GM21390 (cell line): ENCODE measurements at regions not wholly inside any gene's neighbourhood (a gene's known extent, or its start where the extent isn't known, plus 50 kb on each side); places are given as distances from the start of the nearest gene placed in this dataset.

ENCODE experiments used
- ATAC-seq: cut with Tn5 transposase; IDR thresholded peaks from one replicate; pipeline ENCODE4 v1.9.1; 2021; ENCODE audit not compliant: unreplicated experiment

DNA sequence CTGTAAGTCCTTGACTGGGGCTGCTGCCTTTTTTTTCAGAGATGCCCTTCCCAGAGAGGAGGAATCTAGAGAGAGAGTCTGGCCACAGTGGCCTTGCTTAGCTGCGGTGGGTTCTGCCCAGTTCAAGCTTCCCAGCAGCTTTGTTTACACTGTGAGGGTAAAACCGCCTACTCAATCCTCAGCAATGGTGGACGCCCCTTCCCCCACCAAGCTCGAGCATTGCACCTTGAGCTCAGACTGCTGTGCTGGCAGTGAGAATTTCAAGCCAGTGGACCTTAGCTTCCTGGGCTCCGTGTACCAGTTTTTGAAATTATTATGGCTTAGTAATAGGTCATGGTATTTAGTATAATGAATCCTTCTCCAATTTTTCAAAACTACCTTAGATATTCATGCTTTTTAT, 395.4 kb downstream of the NPIPA7 start:
- no peak for ATAC-seq

DNA sequence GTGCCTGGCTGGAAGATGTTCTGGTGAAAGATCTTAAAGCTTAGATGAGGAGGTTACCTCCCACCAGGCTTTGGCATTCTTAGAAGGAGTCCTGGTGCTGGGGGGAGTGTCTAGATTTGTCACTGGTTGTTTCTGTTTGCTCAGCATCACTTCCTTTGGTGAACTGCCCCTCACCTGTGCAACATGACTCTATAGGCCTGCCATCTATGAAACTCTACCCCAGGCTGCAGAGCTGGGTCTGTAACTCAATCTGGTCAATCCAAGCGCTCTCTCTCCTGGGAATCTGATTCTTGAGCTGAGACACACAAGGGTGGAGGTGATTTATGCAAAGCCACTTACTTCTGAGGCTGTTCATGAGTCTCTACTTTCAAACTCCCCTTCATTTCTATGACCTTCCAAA, 399.4 kb downstream of the NPIPA7 start:
- ATAC-seq, result no peak

DNA sequence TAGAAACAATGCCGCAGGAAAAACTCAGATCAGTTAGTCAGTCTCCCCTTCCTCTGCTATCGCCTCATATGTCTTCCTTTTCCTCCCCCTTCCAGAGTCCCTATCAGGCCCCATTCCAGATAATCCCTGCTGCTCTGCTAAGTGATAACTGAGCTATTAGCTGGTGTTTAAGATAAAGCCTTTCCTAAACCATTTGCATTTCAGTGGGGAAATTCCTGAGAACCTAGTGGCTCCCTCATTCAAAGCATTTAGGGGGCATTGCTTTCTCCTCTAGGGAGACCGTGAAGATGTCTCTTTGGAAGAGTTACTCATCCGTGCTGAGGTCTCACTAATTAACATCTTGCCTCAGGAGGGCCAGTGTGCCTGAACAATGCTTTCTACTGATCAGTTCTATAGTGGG, 401.6 kb downstream of the NPIPA7 start:
- ATAC-seq, result no peak

DNA sequence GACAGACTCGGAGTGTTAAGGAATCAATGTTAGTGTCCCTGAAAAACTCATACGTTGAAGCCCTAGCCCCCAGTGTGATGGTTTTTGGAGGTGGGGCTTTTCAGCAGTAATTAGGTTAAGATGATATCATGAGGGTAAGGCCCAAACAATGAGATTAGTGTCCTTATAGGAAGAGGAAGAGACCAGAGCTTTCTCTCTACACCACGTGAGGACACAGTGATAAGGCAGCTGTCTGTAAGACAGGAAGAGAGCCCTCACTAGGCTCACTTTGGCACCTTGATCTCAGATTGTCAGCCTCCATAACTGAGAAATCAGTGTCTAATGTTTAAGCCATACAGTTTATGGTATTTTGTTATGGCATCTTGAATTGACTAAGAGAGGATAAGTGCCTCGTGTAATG, 403.2 kb downstream of the NPIPA7 start:
- ATAC-seq, result no peak

DNA sequence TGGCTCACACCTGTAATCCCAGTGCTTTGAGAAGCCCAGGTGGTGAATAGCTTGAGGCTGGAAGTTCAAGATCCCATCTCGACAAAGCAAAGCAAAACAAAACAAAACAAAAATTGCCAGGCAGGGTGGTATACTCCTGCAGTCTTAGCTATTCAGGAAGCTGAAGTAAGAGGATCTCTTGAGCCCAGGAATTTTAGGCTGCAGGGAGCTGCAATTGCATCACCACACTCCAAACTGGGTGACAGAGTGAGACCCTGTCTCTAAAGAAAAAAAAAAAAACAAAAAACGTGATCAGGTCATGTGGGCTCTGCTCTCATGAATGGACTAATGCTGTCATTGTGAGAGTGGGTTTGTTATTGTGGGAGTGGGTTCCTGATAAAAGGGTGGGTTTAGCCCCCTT, 409.1 kb downstream of the NPIPA7 start:
- no peak for ATAC-seq

DNA sequence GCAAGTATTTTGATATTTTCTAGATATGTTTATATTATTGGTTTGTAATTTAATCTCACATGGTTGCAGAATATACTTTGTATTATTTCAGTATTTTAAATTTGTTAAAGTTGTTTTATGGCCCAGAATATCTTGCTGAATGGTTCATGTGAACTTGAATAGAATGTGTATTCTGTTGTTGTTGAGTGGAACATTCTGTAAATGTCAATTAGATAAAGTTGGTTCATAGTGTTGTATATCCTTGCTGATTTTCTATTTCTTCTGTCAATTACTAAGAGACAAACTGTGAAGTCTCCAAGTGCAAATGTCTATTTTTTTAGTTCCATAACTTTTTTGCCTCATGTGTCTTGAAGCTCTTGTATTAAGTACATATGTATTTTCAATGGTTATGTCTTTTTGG, 411.7 kb downstream of the NPIPA7 start:
- ATAC-seq, result no peak

DNA sequence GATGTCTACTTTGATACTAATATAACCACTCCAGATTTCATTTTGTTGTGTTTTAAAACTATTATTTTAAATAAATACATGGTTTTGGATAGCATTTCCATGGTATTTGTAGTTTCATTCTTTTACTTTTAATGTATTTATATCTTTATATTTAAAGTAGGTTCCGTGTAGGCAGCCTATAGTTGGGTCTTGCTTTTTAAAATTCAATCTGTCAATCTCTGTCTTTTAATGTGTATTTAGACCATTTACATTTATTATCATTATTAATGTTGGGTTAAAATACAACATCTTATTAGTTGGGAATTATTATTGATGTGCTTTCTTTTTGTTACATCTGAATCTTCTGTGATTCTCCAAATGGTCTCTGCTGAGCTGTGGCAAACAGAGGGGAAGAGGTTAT, 412.1 kb downstream of the NPIPA7 start:
- ATAC-seq, result no peak

DNA sequence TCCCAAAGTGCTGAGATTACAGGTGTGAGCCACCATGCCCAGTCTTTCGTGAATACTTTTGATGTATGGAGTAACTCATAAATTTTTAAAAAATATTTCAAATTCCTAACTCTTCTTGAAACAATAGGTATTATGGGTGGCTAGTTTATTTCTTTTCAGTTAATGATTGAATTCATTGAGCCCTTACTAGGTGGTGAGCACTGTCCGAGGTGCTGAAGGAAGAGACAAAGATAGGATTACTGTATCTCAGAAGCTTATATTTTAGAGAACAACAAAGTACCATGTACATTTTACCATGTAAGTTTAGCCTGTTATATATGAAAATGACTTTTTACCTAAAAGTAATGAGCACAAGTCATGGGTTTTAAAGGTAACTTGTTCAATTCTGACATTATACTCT, 418.3 kb downstream of the NPIPA7 start:
- no peak for ATAC-seq

DNA sequence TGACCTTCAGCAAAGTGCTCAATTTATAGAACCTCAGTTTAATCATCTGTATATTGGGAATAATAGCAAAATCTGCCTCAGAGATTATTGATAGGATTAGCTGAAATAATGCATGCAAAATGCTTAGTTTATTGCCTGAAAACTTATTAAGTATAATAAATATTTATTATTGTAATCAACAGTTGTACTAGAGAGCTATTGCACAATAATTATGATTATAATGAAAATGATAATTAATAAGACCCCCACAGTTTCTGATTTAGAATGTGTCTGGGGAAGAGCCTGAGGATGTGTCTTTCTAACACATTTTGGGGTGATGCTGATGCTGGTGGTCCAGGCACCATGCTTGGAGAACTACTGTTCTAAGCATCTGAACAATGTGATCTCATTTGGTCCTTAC, 419.6 kb downstream of the NPIPA7 start:
- no peak for ATAC-seq

DNA sequence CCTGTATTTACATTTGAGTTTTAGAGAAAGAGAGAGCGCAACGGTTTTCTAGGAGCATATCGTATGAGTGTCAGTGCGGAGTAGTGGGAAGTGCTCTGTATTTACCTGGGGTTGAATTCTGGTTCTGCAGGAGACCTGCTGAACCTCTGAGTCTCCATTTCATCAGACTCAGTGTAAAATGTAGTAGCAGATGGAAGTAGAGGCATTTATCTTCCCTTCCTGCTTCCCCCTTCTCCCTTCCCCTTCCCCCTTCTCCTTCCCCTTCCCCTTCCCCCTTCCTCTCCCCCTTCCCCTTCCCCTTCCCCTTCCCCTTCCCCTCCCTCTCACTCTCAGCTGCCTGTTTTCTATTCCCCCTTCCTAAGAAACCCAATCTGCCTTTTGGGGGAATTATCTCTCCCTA, 426.9 kb downstream of the NPIPA7 start:
- no peak for ATAC-seq

DNA sequence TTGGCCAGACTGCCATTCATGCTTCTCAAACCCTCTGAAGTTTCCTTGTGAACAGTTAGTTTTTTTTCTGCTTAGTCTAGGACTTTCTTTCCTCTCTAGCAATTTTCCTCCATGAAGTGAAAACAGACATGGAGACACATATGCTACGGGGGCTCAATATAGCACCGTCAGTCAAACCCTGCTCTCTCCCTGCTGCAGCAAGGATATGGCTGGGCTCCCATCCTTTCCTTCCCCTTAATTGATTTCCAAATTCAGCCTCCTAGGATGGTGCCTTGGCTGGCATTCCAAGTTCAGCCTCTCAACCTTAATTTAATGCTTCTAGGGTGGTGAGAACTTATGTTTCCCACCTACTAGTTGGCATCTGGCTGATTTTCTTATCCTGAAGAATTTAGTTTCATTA, 436.7 kb downstream of the NPIPA7 start:
- ATAC-seq, result no peak

DNA sequence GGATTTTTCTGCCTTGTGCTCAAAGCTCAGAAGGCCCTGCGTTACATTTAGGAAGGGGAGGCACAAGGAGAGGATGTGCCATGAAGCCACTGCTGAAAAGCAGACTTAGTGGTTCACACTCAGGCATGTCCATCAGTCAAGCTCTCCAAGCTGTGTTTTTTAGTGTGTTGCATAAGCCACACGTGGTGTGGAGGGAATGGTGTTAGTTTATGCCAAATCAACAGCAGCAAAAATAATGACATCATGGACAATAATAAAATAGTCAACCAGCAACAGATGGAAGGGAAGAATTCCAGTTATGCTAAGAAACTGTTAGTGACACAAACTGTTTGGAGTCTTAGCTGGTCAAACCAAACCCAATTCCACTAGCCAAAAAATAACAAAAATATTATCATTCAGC, 438.3 kb downstream of the NPIPA7 start:
- ATAC-seq, result no peak

DNA sequence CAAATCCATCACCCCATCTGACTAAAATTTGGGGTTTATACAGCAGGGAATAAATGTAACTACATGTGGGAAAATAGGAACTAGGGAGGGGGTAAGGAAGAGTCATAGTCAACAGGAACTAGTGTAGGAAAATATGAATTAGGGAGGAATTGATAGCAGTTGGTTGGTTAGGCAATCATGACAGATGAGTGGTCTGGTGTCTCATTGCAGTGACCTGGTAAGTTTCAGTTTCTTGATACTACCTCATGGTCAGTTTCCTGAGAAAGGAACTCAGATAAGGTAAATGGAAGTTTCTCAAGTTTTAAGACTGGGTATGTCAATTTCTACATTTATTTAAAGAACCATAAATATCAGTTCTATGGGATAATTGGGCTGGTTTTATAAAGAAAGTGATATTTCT, 442.3 kb downstream of the NPIPA7 start:
- no peak for ATAC-seq

DNA sequence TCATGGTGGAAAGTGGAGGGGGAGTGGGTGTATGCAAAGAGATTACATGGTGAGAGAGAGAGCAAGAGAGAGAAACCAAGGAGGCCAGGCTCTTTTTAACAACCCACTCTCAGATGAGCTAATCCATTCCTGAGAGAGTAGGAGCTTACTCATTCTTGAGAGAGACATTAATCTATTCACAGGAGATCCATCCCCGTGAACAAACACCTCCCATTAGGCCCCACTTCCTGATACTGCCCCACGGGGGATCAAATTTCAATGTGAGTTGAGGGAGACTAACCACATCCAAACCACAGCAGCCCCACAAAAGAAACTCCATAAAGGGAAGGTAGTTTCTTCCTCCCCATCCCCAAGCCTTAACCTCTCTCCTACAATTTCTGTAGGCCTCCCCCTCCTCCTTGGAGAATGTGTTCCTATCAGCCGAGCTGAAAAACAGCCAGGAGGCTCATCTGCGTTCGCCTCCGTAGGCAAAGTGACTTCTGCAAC, 450.0 kb downstream of the NPIPA7 start:
- no peak for ATAC-seq

DNA sequence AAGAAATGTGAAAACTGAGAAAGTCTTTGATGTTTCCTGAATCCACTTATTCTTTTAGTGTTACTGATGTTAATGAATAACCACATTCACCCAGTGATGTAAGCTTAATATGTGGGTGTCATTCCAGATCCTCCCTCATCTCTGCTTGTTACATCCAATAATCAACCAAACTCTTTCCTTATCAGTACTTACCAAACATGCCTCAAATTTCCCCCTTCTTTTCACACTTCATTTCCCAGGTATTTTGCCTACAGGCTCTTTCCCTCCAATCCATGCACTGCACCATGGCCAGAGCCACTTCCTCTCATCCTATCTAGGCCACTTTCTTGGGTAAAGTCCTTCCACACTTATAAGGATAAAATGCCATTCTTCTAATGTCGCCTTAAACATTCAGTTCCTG, 451.5 kb downstream of the NPIPA7 start:
- no peak for ATAC-seq

DNA sequence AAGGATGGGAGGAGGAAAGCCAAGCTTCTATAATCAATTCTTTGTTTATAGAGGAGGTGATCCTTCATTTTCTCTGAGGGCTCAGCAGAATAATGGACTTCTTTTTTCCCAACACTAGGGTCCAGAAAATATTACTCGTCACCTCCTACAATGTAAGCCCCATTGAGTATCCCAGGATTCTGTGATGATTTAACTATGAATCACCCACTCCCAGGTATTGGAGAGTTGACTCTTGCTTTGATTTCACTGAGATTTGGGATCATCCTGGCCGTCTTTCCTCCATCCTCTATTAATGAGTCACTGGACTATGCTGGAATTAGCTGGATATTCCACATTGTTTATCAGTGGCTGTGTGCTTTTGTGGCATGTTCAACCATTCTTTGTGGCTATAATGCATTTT, 452.0 kb downstream of the NPIPA7 start:
- ATAC-seq, result no peak

DNA sequence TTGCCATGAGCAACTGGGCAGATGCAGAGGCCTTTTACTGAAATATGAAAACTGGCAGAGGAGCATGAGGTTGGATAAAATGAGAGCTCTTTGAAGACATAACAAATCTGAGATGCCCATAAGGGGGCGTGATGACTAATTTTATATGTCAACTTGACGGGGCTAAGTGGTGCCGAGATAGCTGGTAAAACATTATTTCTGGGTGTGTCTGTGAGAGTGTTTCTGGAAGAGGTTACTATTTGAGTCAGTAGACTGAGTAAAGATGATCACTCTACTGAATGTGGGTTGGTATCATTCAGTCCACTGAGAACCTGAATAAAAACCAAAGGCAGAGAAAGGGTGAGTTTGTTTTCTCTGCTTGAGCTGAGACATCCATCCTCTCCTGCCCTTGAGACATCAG, 454.2 kb downstream of the NPIPA7 start:
- no peak for ATAC-seq

DNA sequence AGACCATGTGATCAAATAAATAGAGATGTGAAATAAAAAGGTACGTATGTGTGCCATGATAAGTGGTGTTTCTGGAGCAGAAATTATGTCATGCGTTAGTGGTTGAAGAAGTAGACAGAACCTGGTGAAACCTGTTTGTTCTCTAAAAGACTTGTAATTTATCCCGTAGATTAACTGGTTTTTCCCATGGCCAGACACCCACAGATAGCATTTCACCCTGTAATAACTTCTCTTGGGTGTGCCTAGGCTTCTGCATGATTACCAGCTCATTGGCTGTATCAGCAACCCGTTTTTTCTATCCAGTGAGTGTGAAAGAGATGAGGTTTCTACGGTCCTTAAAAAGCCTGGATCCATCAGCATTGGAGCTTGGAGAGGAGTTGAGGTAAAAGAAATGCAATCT, 471.3 kb downstream of the NPIPA7 start:
- ATAC-seq, result no peak

DNA sequence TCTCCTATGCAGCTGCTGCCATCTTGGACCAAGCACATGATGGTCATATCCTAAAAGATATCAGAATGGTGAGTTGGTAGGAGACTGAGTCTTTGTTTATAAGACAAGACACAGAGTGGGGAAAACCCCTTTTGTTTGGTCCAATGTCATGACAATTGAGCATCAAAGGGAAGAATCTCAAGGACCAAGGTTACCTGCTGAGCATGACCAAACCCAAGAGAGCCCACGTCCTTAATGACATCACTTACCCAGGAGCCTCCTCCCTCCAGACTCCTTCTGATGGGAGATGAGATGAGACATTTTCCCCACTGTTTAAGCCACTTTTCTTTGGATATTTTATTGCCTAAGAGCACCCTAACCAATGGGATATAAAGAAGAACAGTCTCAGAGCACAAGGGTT, 478.1 kb downstream of the NPIPA7 start:
- ATAC-seq, result no peak

DNA sequence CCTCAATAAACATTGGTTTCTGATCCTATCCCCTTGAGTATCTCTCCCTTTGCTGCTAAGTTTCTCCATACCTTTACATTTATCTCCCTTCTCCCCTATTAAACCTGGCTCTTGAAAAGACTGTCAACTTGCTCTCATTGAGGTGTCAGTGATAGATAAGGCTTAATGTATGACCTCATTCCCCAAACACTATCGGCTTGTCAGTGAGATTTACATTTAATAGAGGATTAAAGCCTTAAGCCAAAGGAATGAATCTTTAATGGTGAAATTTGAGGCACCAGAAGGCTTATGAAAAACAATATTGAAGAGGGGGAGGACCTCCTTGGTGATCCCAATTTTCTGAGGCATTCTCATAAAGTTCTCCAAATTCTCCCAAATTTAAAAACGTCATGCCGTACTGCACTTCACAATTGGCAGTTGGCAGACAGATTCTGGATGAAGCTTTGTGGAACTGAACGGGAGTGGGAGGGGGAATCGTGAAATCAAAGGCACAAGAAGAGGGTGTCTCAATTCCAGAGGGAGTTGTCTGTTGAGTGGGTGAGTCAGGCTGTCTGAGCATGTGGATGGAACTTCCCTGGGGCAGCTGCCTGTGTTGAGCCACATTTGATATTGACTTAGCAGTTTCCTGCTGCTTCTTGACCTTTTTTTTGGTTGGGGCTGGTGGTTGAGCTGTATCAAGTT, 478.8 kb downstream of the NPIPA7 start:
- ATAC-seq, result no peak

DNA sequence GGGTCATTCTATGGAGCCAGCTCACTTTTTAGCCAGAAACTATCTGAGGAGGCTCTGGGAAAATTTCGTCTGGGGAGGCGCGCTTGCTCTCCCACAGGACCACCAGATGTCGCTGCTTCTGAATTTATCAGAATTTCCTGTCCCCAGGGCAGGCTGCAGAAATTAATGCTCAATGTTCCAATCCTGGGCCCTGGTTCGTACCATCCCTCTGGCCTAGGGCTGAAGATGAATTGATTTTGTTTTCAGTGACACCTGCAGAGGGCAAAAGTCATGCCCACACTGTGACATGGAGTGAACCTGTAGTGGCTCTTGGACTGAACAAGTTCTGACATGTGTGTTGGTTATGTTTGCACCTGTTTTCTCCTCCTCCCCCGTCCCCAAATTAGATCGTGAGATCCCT, 482.6 kb downstream of the NPIPA7 start:
- no peak for ATAC-seq

DNA sequence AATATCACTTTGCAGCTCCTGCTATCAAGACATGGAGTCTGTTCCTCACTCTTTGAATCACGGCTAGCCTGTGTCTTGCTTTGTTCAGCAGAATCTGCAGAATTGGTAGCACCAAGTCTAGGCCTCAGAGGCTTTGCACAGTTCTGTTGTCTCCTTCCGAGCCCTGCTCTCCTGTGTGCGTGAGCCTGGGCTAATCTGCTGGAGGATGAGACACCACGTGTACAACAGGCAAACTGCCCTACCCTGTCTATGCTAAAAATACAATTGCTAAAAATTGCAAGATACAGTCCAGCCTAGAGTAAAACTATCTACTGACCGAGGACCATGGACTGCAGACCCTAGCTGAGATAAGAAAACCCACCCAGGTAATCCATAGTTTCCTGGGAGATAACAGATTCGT, 484.7 kb downstream of the NPIPA7 start:
- ATAC-seq, result no peak

DNA sequence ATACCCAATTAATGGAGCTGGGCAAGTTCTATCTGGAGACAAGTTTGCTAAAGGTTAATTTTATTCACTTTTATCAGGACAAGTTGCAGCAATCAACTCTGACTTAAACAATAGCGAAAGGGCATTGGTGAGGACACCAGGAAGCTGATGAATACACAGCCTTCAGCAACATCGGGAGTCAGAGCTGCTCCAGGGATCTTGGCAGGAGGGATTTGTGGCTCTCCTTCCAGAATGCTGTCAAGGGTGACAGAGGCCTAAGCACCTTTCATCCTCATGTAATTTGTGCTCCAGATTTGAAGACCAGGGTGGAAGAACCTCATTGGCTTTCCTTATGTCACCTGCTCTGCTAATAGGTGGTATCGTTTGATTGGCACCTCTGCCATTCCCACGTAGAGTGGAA, 485.6 kb downstream of the NPIPA7 start:
- no peak for ATAC-seq

DNA sequence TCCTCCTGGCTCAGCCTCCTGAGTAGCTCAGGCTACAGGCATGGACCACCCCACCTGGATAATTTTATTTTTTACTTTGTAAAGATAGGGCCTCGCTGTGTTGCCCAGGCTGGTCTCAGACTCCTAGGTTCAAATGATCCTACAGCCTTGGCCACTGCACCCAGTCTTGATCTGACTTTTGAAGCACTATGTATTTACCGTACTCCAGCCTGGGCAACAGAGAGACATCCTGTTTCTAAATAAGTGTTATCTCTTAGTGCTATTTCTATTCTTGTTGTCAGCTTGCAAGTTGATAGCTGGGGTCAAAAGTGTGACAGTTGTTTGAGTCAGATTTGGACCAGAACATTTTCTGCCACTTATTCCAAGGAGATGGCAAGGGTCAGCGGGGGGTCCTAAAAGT, 486.4 kb downstream of the NPIPA7 start:
- no peak for ATAC-seq
